GM12873 (cell line): ENCODE measurements at regions not wholly inside any gene's neighbourhood (a gene's known extent, or its start where the extent isn't known, plus 50 kb on each side); places are given as distances from the start of the nearest gene placed in this dataset.

Experiments
- TF ChIP-seq, protein P1 (sequence below): IDR thresholded peaks from 2 replicates; pipeline ENCODE4 v1.5.1; 2012; ENCODE audit warnings: low read depth, mild to moderate bottlenecking, moderate library complexity, low read length, control low read depth; ENCODE audit not compliant: insufficient read depth; ENCODE audit errors: missing control alignments

DNA sequence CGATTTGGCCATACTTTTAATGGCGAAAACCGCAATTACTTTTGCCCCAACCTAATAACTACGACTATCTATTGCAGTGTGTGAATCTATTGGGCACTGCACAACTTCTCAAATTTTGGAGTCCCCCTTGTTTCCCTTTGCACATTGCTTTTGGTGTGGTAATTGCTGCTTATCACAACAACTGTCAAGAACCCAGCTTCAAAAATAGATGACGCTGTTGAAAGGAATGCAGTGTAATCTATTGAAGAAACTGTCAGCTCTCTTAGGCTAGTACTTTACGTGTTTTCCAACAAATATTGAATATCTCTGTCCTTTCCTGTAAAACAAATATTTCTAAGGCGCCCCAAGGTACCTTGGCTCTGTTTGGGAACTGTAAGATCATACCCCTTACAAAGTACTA lies 222.8 kb upstream of the UBE2E2 start:
- TF ChIP-seq, protein P1, sequence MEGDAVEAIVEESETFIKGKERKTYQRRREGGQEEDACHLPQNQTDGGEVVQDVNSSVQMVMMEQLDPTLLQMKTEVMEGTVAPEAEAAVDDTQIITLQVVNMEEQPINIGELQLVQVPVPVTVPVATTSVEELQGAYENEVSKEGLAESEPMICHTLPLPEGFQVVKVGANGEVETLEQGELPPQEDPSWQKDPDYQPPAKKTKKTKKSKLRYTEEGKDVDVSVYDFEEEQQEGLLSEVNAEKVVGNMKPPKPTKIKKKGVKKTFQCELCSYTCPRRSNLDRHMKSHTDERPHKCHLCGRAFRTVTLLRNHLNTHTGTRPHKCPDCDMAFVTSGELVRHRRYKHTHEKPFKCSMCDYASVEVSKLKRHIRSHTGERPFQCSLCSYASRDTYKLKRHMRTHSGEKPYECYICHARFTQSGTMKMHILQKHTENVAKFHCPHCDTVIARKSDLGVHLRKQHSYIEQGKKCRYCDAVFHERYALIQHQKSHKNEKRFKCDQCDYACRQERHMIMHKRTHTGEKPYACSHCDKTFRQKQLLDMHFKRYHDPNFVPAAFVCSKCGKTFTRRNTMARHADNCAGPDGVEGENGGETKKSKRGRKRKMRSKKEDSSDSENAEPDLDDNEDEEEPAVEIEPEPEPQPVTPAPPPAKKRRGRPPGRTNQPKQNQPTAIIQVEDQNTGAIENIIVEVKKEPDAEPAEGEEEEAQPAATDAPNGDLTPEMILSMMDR: no peak

- TF ChIP-seq, protein P1: no peak
Measured at GRCh38 chr3:22981166-22981565, 222.0 kb upstream of the UBE2E2 start.

GRCh38 chr3:22981861-22982260 lies 221.3 kb upstream of the UBE2E2 start:
- TF ChIP-seq, protein P1: no peak

DNA sequence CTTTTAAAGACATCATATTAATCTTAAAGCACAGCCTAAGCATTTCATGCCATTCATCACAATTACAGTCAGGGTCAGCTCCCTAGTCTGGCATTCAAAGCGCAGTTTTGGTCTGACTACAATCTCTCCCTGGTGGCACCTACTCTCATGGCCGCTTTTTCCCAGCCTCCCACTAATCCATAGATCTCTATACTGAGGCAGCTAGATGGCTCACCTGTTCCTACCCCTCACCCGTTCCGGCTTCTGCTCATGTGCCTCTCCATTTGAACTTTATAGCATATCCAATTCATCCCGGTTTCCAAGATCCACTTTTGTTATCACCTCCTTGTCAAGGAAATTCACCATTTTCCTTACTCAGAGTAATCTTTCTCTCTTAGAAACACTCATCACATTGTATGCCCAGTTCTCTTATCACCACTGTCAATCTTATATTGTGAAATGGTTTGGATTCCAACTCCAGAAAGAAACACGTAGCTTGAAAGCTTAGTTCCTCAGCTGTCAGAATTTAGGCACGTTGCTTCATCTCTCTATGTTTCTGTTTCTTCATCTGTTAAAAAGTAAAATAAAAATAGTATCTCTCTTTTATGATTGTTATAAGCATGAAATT lies 220.0 kb upstream of the UBE2E2 start:
- TF ChIP-seq, protein P1: no peak

GRCh38 chr3:22986958-22987357 lies 216.2 kb upstream of the UBE2E2 start:
- TF ChIP-seq, protein P1: no peak

DNA sequence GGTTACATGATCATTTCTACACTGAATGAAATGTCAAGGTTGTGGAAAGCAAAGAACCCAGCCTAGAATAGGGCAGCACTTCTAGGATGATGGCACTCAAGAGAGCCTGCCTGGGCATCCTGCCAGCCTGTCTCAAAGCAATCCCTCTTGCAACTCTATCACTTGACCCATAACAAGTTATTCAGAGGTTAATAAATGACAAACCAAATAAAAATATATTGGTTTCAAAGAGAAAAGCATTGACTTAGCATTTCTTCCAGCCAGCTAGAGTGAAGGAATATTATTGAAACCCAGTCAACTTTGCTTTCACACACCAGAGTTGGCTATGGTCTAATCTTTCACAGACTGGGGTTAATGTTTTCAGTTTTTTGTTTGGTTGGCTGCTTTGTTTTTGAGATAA lies 214.6 kb upstream of the UBE2E2 start:
- TF ChIP-seq, protein P1: no peak

DNA sequence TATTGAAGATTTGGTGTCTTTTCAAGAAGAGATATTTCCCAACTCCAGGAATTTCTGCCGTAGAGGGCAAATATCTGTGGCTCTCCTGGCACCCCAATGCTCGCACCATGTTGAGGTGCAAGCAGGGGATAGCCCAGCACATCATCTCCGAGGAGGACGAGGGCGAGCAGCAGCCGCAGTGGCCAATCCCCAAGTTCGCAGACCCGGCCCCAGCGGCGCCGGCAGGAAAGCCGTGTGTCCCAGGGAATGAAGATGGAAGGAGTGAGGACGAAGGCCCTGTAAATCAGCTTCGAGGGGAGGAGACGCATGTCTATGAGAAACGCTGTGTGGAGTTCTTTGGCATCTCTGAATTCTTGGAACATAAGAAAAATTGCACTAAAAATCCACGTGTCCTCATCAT lies 213.4 kb upstream of the UBE2E2 start:
- TF ChIP-seq, protein P1: no peak
